ENCODE measurements at regions not wholly inside any gene's neighbourhood (a gene's known extent, or its start where the extent isn't known, plus 50 kb on each side); places are given as distances from the start of the nearest gene placed in this dataset.

- no peak for DNase-seq
Measured at GRCh38 chr22:47610281-47610680, 847.8 kb downstream of the TBC1D22A start.

GRCh38 chr22:47609653-47610052 is 847.2 kb downstream of the TBC1D22A start:
- DNase-seq: no peak

GRCh38 chr22:47608421-47608820 is 846.0 kb downstream of the TBC1D22A start:
- DNase-seq: no peak

GRCh38 chr22:47607486-47607885 is 845.0 kb downstream of the TBC1D22A start:
- no peak for DNase-seq

GRCh38 chr22:47606426-47606825 is 844.0 kb downstream of the TBC1D22A start:
- DNase-seq: no peak

- DNase-seq: no peak
Measured at GRCh38 chr22:47605886-47606285, 843.4 kb downstream of the TBC1D22A start.

GRCh38 chr22:47605441-47605840 is 843.0 kb downstream of the TBC1D22A start:
- DNase-seq: no peak

- DNase-seq: no peak
Measured at GRCh38 chr22:47604563-47604962, 842.1 kb downstream of the TBC1D22A start.

GRCh38 chr22:47602732-47603131 is 840.3 kb downstream of the TBC1D22A start:
- no peak for DNase-seq

GRCh38 chr22:47601666-47602065 is 839.2 kb downstream of the TBC1D22A start:
- no peak for DNase-seq

GRCh38 chr22:47600791-47601625 is 838.6 kb downstream of the TBC1D22A start:
- DNase-seq: no peak

- DNase-seq: no peak
Measured at GRCh38 chr22:47600281-47600680, 837.8 kb downstream of the TBC1D22A start.

- no peak for DNase-seq
Measured at GRCh38 chr22:47599753-47600152, 837.3 kb downstream of the TBC1D22A start.

GRCh38 chr22:47598864-47599263 is 836.4 kb downstream of the TBC1D22A start:
- DNase-seq: no peak

GRCh38 chr22:47597041-47597440 is 834.6 kb downstream of the TBC1D22A start:
- DNase-seq: no peak

GRCh38 chr22:47596176-47596690 is 833.8 kb downstream of the TBC1D22A start:
- no peak for DNase-seq

GRCh38 chr22:47594836-47595521 is 832.5 kb downstream of the TBC1D22A start:
- DNase-seq: no peak

- DNase-seq: no peak
Measured at GRCh38 chr22:47593911-47594311, 831.5 kb downstream of the TBC1D22A start.

GRCh38 chr22:47593291-47593690 is 830.8 kb downstream of the TBC1D22A start:
- no peak for DNase-seq

- no peak for DNase-seq
Measured at GRCh38 chr22:47592791-47593190, 830.3 kb downstream of the TBC1D22A start.

- no peak for DNase-seq
Measured at GRCh38 chr22:47591709-47592108, 829.3 kb downstream of the TBC1D22A start.

- no peak for DNase-seq
Measured at GRCh38 chr22:47591016-47591415, 828.6 kb downstream of the TBC1D22A start.

Measured in amygdala (tissue), 56 donors.